ENCODE measurements at regions not wholly inside any gene's neighbourhood (a gene's known extent, or its start where the extent isn't known, plus 50 kb on each side); places are given as distances from the start of the nearest gene placed in this dataset.

DNA sequence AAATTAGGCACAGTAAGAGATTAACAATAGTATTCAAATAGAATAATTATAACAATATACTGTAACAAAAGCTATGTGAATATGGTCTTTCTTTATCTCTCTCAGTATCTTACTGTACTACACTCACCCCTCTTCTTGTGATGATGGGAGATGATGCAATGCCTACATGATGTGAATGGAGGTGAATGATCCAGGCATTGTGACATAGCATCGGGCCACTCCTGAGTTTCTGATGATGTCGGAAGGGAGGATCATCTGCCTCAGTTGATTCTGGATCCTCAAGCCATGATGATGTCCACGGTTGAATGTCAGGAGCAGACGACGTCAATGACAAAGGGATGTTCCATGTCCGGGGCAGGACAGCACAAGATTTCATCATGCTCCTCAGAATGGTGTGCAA, 268.3 kb upstream of the MGAT5 start:
- BruUV-seq (replicated peaks), result no TSS peak
- intact Hi-C loops (cut with micrococcal nuclease; ENCODE audit: unreplicated experiment), result no loop called here
- no peaks in the 10 kb centered on the region for H3K36me3 ChIP-seq (ENCODE audit: control insufficient read depth, insufficient read depth, low read length)

DNA sequence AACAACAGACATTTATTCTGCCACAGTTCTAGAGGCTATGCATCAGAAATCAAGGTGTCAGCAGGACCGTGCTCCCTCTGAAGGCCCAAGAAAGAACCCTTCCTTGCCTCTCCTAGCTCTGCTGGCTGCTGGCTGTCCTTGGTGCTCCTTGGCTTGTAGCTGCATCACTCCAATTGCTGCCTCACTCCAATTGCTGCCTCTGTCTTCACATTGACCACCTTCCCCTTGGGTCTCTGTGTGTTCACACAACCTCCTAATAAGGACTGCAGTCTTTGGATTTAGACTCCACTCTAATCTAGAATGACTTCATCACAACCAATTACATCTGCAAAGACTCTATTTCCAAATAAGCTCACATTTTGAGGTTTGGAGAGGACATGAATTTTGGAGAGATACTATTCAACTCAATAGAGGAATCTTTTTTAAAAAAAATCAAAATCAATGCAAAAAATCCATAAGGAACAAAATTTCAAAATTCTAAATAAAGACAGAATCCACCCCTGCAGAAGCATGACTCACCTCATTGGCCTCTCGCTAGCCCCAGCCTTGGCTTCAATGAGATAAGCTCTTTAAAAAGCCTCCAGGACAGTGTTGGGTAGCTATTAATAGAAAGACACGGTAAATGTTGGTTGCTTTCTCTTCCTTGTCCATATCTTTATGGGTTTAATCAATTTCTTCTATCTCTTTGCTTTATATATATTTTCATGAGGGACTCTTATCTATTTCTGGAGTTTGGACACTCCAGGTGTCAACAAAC, 267.6 kb upstream of the MGAT5 start:
- Mint-ChIP-seq H3K9me3 (ENCODE audit: unreplicated experiment) (no peaks in the 10 kb centered on the region), H3K4me1 (ENCODE audit: low read depth, unreplicated experiment) (peaks cover 9% of the 10 kb centered on the region), H3K27ac (ENCODE audit: unreplicated experiment) (no peak overlapping the region), H3K27me3 (ENCODE audit: insufficient read depth, unreplicated experiment) (no peaks in the 10 kb centered on the region), H3K36me3 (ENCODE audit: insufficient read depth, unreplicated experiment) (no peaks in the 10 kb centered on the region), H3K4me3 (ENCODE audit: unreplicated experiment) (no peak overlapping the region)
- Histone ChIP-seq H3K9me3 (no peaks in the 10 kb centered on the region), H3K36me3 (ENCODE audit: control insufficient read depth, insufficient read depth, low read length) (no peaks in the 10 kb centered on the region), H3K4me3 (ENCODE audit: low read depth, low read length) (no peak overlapping the region), H3K4me1 (peaks cover 8% of the 10 kb centered on the region; the same call in 1 of the 2 replicates), H3K27me3 (replicated peaks; ENCODE audit: control insufficient read depth, insufficient read depth, low read length) (no peaks in the 10 kb centered on the region)
- POLR2A ChIA-PET, result no interaction called here
- DNase-seq, result no peak
- CTCF ChIA-PET, result interaction anchor here (0.7 to 1.0 kb wide), 2 partner anchors 99 to 349 kb away, joined by 3 read pairs; no protein-coding TSS in a partner anchor
- TF ChIP-seq, protein P1, sequence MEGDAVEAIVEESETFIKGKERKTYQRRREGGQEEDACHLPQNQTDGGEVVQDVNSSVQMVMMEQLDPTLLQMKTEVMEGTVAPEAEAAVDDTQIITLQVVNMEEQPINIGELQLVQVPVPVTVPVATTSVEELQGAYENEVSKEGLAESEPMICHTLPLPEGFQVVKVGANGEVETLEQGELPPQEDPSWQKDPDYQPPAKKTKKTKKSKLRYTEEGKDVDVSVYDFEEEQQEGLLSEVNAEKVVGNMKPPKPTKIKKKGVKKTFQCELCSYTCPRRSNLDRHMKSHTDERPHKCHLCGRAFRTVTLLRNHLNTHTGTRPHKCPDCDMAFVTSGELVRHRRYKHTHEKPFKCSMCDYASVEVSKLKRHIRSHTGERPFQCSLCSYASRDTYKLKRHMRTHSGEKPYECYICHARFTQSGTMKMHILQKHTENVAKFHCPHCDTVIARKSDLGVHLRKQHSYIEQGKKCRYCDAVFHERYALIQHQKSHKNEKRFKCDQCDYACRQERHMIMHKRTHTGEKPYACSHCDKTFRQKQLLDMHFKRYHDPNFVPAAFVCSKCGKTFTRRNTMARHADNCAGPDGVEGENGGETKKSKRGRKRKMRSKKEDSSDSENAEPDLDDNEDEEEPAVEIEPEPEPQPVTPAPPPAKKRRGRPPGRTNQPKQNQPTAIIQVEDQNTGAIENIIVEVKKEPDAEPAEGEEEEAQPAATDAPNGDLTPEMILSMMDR (IDR thresholded peaks at IDR 0.05; ENCODE audit: insufficient read depth in 1 of 2, low read depth in 1 of 2, low read length in 1 of 2, severe bottlenecking in 1 of 2, unreplicated experiment in 1 of 2), result no peak
- BruUV-seq (replicated peaks), result no TSS peak
- intact Hi-C loops (cut with micrococcal nuclease; ENCODE audit: unreplicated experiment), result no loop called here

More for the DNA sequence above, 268.3 kb upstream of the MGAT5 start:
- Histone ChIP-seq H3K4me1 (peaks cover 8% of the 10 kb centered on the region; the same call in 1 of the 2 replicates), H3K27me3 (replicated peaks; ENCODE audit: control insufficient read depth, insufficient read depth, low read length) (no peaks in the 10 kb centered on the region), H3K9me3 (no peaks in the 10 kb centered on the region), H3K4me3 (ENCODE audit: low read depth, low read length) (no peak overlapping the region)
- Mint-ChIP-seq H3K36me3 (ENCODE audit: insufficient read depth, unreplicated experiment) (no peaks in the 10 kb centered on the region), H3K9me3 (ENCODE audit: unreplicated experiment) (no peaks in the 10 kb centered on the region), H3K4me3 (ENCODE audit: unreplicated experiment) (no peak overlapping the region), H3K27ac (ENCODE audit: unreplicated experiment) (no peak overlapping the region), H3K27me3 (ENCODE audit: insufficient read depth, unreplicated experiment) (no peaks in the 10 kb centered on the region), H3K4me1 (ENCODE audit: low read depth, unreplicated experiment) (peaks cover 9% of the 10 kb centered on the region)
- CTCF ChIA-PET, result interaction anchor here (0.7 kb wide), 1 partner anchor 350 kb away, joined by 3 read pairs; no protein-coding TSS in a partner anchor
- POLR2A ChIA-PET, result no interaction called here
- no peak for DNase-seq
- TF ChIP-seq, protein P1 (IDR thresholded peaks at IDR 0.05; ENCODE audit: insufficient read depth in 1 of 2, low read depth in 1 of 2, low read length in 1 of 2, severe bottlenecking in 1 of 2, unreplicated experiment in 1 of 2), result no peak

DNA sequence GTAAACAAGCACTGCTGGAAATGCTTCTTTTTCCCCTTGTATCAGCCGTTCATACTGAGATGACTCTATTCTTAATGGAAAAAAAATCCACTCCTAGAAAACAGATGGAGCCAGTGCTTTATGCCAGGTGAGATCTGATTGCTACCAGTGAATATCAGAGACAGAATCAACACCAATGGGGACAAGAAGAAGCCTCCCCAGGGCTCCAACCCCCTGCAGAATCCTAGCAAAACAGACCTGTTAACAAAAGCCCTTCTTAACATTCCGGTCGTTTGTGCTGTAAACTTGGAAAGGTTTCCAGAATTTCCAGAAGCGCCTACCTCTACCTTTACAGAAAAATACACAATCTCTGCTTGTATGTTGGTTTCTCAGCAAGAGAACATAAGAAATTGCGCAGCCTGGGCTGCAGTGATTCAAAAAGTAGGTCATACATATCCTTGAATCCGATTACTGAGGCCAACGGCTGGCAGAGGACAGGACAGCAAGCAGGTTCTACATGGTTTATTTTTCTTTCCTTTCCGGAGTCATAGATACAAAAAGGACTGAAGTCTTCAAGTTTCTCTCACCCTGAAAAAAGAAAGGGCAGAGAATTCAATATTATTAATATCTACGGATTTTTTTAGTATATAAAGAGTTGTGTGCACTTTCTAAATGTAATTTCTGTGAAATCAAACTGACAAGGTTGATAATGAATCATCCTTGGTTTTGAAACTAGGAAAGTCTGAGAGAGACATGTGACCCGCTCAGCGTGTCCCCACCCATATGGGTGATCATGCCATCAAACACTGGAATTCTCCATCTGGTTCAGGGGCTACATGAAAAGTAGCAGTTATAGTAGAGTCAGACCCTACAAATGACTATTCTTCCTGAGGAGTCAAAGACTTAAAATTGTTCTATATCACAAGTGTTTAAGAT, 266.7 kb upstream of the MGAT5 start:
- no peaks in the 10 kb centered on the region for H3K9me3 ChIP-seq
- Mint-ChIP-seq H3K4me3 (ENCODE audit: unreplicated experiment) (no peak overlapping the region), H3K27ac (ENCODE audit: unreplicated experiment) (no peak overlapping the region), H3K27me3 (ENCODE audit: insufficient read depth, unreplicated experiment) (peaks cover 3% of the 10 kb centered on the region), H3K36me3 (ENCODE audit: insufficient read depth, unreplicated experiment) (no peaks in the 10 kb centered on the region), H3K4me1 (ENCODE audit: low read depth, unreplicated experiment) (peaks cover 9% of the 10 kb centered on the region), H3K9me3 (ENCODE audit: unreplicated experiment) (no peaks in the 10 kb centered on the region)
- intact Hi-C loops (cut with micrococcal nuclease; ENCODE audit: unreplicated experiment), result no loop called here
- DNase-seq, result no peak
- no peaks in the 10 kb centered on the region for H3K27me3 ChIP-seq (replicated peaks; ENCODE audit: control insufficient read depth, insufficient read depth, low read length)
- CTCF ChIA-PET, result interaction anchor here (1.0 kb wide), 1 partner anchor 100 kb away, joined by 3 read pairs; no protein-coding TSS in a partner anchor
- no peak overlapping the region for H3K4me3 ChIP-seq (ENCODE audit: low read depth, low read length)
- no peaks in the 10 kb centered on the region for H3K36me3 ChIP-seq (ENCODE audit: control insufficient read depth, insufficient read depth, low read length)
- peaks cover 8% of the 10 kb centered on the region; the same call in 1 of the 2 replicates for H3K4me1 ChIP-seq
- TF ChIP-seq, protein P1 (IDR thresholded peaks at IDR 0.05; ENCODE audit: insufficient read depth in 1 of 2, low read depth in 1 of 2, low read length in 1 of 2, severe bottlenecking in 1 of 2, unreplicated experiment in 1 of 2), result no peak
- POLR2A ChIA-PET, result no interaction called here
- BruUV-seq (replicated peaks), result no TSS peak
